ENCODE measurements at regions not wholly inside any gene's neighbourhood (a gene's known extent, or its start where the extent isn't known, plus 50 kb on each side); places are given as distances from the start of the nearest gene placed in this dataset.

- TF ChIP-seq CTCF (IDR thresholded peaks at IDR 0.05) (no peak), POLR2A (IDR thresholded peaks at IDR 0.05) (no peak), POLR2AphosphoS5 (IDR thresholded peaks at IDR 0.05) (no peak)
Measured at GRCh38 chr2:121064186-121064585, 220.8 kb downstream of the TFCP2L1 start.
